A673 (cell line): ENCODE measurements at regions not wholly inside any gene's neighbourhood (a gene's known extent, or its start where the extent isn't known, plus 50 kb on each side); places are given as distances from the start of the nearest gene placed in this dataset.

Experiments used
- BruUV-seq: library from RNA; stranded (reverse); fragments of 400-500 nt; replicated peaks from 2 replicates; lab custom pipeline; 2021; lab: Mats Ljungman, UMichigan
- CTCF ChIA-PET: fragments of 300-600 bp; sonication (Branson Sonifier 250); formaldehyde crosslinking; loops from one replicate; lab custom pipeline; 2022; ENCODE audit warnings: antibody characterized with exemption; lab: Charles Lee
- POLR2A ChIA-PET: fragments of 300-600 bp; sonication (Branson Sonifier 250); formaldehyde crosslinking; loops from one replicate; lab custom pipeline; 2022; ENCODE audit warnings: antibody characterized with exemption; ENCODE audit not compliant: low non-redundant PET; lab: Charles Lee
- DNase-seq: peaks from one replicate; pipeline ENCODE4 v3.0.0-alpha.2; 2015; ENCODE audit warnings: low spot score
- H3K27ac ChIP-seq: fragments of 200-600 bp; sonication (generic); 2 replicates; pipeline ENCODE4 v1.5.1; 2016; ENCODE audit warnings: mixed run types, low read depth, mild to moderate bottlenecking, mixed read lengths, antibody characterized with exemption, low read length; ENCODE audit not compliant: poor library complexity, severe bottlenecking
- H3K27me3 ChIP-seq: fragments of 200-600 bp; sonication (generic); replicated peaks from 2 replicates; pipeline ENCODE4 v1.6.1; 2017; ENCODE audit warnings: mixed run types, low read depth, mild to moderate bottlenecking, mixed read lengths, antibody characterized with exemption, low read length; ENCODE audit not compliant: insufficient read depth, poor library complexity
- H3K36me3 ChIP-seq: fragments of 200-600 bp; sonication (generic); 2 replicates; pipeline ENCODE4 v1.6.1; 2016; ENCODE audit warnings: mixed run types, mild to moderate bottlenecking, mixed read lengths, antibody characterized with exemption, low read length; ENCODE audit not compliant: insufficient read depth, poor library complexity, severe bottlenecking
- H3K4me1 ChIP-seq: fragments of 200-600 bp; sonication (generic); 2 replicates; pipeline ENCODE4 v1.6.1; 2017; ENCODE audit warnings: mixed run types, mild to moderate bottlenecking, mixed read lengths, antibody characterized with exemption, low read length; ENCODE audit not compliant: insufficient read depth, poor library complexity, severe bottlenecking
- H3K4me3 ChIP-seq: fragments of 200-600 bp; sonication (generic); 2 replicates; pipeline ENCODE4 v1.5.1; 2016; ENCODE audit warnings: low read depth, mixed run types, mild to moderate bottlenecking, mixed read lengths, low read length; ENCODE audit not compliant: poor library complexity, severe bottlenecking
- H3K9me3 ChIP-seq: fragments of 200-600 bp; sonication (generic); 2 replicates; pipeline ENCODE4 v1.6.1; 2016; ENCODE audit warnings: mixed run types, low read depth, mild to moderate bottlenecking, mixed read lengths, antibody characterized with exemption, low read length; ENCODE audit not compliant: poor library complexity, severe bottlenecking
- CTCF ChIP-seq: fragments of 300-800, 200-600 bp; sonication (generic); conservative IDR thresholded peaks from 2 replicates; pipeline ENCODE4 v1.5.1; 2017; ENCODE audit warnings: low read depth, mild to moderate bottlenecking, antibody characterized with exemption, low read length, moderate library complexity, mixed read lengths
- EZH2 ChIP-seq: fragments of 200-600 bp; sonication (generic); IDR thresholded peaks from 2 replicates; pipeline ENCODE4 v1.6.1; 2017; ENCODE audit warnings: borderline replicate concordance, low read depth, mild to moderate bottlenecking, mixed read lengths, antibody characterized with exemption, low read length; ENCODE audit not compliant: poor library complexity, severe bottlenecking
- intact Hi-C: fragments of 100-400 bp; cut with micrococcal nuclease; formaldehyde crosslinking; loops from one replicate; pipeline ENCODE4 v1.10.0; 2022; ENCODE audit not compliant: unreplicated experiment

- POLR2A ChIA-PET, result no interaction called here
- Histone ChIP-seq H3K36me3 (no peaks in the 10 kb centered on the region), H3K27me3 (no peaks in the 10 kb centered on the region), H3K27ac (no peak overlapping the region), H3K4me3 (no peak overlapping the region), H3K4me1 (peaks cover 5% of the 10 kb centered on the region), H3K9me3 (no peaks in the 10 kb centered on the region)
- CTCF ChIA-PET, result no interaction called here
- TF ChIP-seq EZH2 (no peak), CTCF (no peak)
- BruUV-seq, result no TSS peak
- DNase-seq, result no peak
- intact Hi-C loops, result no loop called here
These were observed 363.7 kb downstream of the MATN1 start for GRCh38 chr1:30359539-30360220.

- ChIA-PET CTCF (interaction anchor here (1.0 kb wide), 1 partner anchor 22 kb away, joined by 3 read pairs; no protein-coding TSS in a partner anchor), POLR2A (no interaction called here)
- H3K4me1 ChIP-seq, result peaks cover 5% of the 10 kb centered on the region
- no peaks in the 10 kb centered on the region for H3K27me3 ChIP-seq
- no peak overlapping the region for H3K4me3 ChIP-seq
- H3K36me3 ChIP-seq, result no peaks in the 10 kb centered on the region
- intact Hi-C loops, result no loop called here
- BruUV-seq, result no TSS peak
- DNase-seq, result no peak
- no peak overlapping the region for H3K27ac ChIP-seq
- no peaks in the 10 kb centered on the region for H3K9me3 ChIP-seq
- TF ChIP-seq CTCF, result no peak
- TF ChIP-seq EZH2, result no peak
These were observed 364.9 kb downstream of the MATN1 start for GRCh38 chr1:30358500-30358899.

- no peak for TF ChIP-seq CTCF
- TF ChIP-seq EZH2, result no peak
- H3K4me3 ChIP-seq, result no peak overlapping the region
- BruUV-seq, result no TSS peak
These were observed 366.5 kb downstream of the MATN1 start for GRCh38 chr1:30356839-30357238.

More at GRCh38 chr1:30356839-30357238, 366.5 kb downstream of the MATN1 start:
- CTCF ChIA-PET, result no interaction called here
- Histone ChIP-seq H3K4me1 (peaks cover 5% of the 10 kb centered on the region), H3K9me3 (no peaks in the 10 kb centered on the region), H3K27me3 (no peaks in the 10 kb centered on the region), H3K36me3 (no peaks in the 10 kb centered on the region), H3K27ac (no peak overlapping the region)
- intact Hi-C loops, result no loop called here
- POLR2A ChIA-PET, result no interaction called here
- DNase-seq, result no peak
